GM23248 (cell line): ENCODE measurements at regions not wholly inside any gene's neighbourhood (a gene's known extent, or its start where the extent isn't known, plus 50 kb on each side); places are given as distances from the start of the nearest gene placed in this dataset.

Experiments
- EZH2 ChIP-seq: fragments of 200-600 bp; sonication (generic); IDR thresholded peaks from 2 replicates; pipeline ENCODE4 v1.6.1; 2018; ENCODE audit warnings: antibody characterized with exemption, mild to moderate bottlenecking; ENCODE audit not compliant: insufficient read depth, poor library complexity, severe bottlenecking
- EZH2phosphoT487 ChIP-seq: fragments of 200-600 bp; sonication (generic); IDR thresholded peaks from 2 replicates; pipeline ENCODE4 v1.6.1; 2018; ENCODE audit warnings: antibody characterized with exemption, moderate library complexity, mild to moderate bottlenecking, low read depth; ENCODE audit not compliant: insufficient read depth

GRCh38 chr5:31091501-31091900, 102.0 kb upstream of the CDH6 start:
- TF ChIP-seq EZH2phosphoT487 (no peak), EZH2 (no peak)
